ENCODE measurements at regions not wholly inside any gene's neighbourhood (a gene's known extent, or its start where the extent isn't known, plus 50 kb on each side); places are given as distances from the start of the nearest gene placed in this dataset.

DNA sequence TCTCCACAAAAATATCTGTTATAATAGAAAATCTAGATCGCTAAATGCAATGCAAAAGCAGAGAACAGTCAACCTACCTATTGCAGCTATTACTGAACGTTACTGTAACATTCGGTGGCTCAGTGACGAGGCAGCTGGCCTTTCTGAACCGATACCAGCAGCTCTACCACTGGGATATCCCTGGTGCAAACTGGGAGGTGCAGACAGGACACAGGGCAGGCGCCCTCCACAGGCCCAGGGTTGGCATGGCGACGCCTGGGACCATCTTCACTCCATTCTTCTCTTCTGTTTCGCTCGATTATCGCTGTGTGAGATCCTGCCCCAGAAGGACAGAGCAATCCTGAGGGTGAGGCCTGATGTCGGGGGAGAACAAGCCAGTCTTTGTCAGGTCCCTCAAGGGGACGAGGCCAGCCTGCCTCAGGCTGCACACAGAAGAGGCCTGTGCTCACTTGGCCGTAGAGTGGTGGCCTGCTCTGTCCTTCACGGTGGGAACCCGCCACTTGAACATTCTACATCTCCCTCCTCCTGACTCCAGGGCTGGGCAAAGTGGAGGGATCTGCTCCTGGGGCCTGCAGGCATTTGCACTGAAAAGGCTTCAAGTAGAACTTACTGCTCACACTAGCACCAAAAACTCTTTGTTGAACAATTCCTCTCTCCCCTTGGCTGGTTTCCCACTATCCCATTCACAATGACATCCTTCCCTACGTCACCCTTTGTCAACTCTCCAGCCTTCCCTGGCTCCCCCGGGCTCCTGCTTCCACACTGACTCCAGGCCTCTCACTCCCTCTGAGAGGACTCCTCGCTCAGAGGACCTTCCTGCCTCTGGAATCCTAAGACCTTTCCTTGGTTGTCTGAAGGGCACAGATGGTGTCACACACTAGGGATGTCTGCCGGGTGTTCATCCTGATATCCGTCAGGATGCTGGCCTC, 49.7 kb downstream of the CYRIA start:
- no peak for DNase-seq

DNA sequence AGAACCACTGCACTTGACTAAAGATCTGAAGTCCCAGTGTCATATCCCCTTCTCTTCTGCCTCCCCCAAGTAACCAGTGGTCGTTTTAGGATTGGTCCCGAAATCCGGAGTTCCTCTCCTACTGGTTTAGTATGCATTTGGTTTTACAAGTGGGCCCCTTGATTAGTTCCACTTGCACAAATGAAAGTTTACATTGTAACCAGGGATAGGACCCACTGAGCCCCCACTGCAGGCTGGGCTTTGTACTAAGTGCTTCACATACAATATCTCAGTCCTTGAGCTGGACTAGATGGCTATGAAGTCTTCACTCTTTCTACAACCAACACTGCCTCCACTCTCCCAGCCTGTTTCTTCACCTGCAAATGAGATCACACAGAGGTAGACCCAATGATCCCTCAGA, 50.4 kb downstream of the CYRIA start:
- DNase-seq = no peak

DNA sequence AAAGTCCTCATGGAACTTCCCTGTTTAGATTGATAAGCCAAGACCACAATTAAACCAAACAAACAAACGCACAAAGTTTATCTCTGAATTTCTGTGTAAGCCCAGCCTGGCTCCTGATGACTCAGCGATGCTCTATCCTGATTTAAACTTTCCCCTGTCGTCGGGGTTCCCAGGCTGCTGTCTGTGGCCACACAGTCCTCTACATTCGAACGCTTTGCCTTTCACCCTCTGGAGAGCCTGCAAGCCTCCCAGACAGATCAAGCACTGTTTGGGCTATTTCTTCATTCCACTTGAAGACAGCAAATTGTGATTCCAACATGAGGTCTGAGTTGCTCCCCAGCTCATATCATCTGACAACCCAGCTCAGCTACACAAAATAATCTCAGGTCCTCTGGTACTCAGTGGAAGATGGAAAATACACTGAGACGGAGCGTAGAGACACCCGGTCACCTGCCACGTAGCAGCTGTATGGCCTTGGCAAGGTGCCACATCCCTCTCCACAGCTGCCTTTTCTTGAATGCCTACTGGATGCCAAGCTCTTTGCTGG, 51.2 kb downstream of the CYRIA start:
- DNase-seq = no peak

DNA sequence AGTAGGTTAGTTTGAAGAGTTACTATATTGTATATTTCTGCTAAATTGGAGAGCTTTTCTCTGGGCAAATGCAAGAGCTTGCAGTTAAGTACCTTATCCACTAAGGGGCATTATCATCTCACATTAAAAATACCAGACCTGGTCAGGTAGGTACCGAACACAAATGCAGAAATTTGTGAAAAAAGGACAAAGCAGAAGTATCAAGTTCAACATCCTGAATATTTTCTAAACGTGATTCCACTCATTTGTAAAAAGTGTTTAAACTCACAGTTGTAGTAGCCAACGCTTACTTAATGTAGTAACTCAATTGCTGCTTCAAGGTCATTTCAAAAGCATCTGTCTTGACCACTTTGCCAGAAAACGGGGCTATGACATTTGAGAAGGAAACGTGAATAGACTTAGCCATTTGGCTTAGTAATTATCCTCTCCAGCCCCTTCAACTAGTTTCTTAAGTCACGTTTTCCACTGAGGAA, 52.1 kb downstream of the CYRIA start:
- no peak for DNase-seq

DNA sequence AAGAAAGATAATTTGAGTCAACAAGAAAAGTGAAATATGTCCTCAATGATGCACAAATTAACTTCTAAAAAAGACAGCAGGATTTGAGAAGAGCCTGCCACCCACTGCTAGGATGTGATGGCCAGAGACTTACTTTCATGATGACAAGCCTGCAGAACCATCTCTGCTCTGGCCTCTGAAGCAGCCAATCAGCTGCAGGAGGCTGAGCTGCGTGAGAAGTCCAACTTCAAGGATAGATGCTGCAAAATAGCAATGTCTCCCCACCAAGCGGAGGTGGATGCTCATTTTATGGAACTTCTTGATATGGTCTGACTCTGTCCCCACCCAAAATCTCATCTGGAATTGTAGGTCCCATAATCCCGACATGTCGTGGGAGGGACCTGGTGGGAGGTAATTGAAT, 53.1 kb downstream of the CYRIA start:
- DNase-seq = no peak

DNA sequence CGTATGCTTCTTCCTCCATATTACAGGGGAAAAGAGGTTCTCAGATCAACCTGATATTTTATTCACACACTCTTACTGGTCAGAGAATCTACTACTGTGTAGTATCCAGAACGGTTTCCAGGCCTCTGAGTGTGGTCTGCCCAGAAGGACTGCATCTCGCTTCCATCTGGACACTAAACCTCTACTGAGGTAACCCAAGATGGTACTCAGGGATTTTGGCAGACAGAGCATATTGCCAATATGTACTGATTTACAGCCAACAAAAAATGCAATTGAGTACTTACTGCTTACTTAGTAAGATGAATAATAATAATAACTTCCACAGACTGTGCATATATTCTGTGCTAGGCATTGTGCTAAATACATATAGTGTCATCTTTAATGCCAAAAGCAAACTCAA, 55.8 kb downstream of the CYRIA start:
- no peak for DNase-seq

DNA sequence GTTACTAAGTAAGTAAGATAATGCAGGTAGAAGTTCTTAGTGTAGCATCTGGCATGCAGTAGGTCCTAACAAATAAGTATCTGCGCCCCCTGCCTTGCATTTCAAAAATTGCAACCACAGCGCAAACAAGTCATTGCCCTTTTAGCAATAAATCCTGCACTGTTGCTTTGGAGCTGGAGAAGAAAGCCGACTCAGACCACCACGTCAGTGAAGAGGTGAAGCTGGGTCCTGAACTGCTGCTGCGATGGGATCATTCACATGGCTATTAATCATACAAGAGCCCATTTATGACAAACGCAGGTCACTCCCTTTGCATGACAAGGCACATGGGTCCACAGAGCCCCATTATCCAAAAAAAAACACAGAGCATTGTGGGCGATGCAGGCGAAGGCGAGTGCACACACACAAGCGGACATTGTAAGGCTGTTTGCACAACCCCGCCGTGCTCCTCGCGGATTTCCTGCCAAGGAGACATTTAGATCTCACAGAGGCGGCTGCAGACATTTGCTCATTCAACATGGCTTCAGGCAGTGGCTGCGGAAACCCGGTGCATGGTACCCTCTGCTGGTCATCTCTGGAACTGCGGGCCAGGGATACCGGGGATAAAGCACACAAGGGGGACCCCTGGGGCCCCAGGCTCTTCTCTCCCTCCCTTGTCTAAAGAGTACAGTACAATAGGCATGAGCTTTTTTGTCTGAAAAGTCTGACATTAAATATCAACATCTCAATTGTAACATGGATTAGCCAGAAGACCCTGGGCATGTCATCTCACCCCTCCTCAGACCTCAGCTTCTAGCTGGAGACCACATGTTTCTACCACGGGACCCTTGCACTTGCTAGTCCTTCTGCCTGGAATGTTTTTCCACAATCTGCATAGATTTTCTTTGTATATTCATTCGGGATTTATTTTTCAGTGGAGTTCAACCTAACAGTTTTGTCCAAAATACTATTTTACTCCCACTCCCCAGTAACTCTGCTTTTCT, 56.7 kb downstream of the CYRIA start:
- DNase-seq = peak; percentile 87

DNA sequence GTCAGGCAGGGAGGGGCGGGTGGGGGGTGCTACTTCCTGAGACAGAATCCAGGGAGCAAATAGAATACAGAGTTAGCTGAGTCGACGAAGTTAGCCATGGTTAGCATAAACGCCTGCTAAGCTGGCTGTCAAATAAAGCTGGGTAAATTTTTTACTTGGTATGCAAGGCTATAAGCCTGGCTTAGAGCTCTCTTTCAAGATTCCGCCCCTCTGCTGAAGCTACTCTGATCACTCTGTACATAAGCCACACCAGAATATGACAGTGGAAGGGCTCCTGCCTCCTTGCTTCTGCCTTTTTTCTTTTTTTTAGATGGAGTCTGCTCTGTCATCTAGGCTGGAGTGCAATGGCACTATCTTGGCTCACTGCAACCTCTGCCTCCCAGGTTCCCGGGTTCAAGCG, 58.3 kb downstream of the CYRIA start:
- DNase-seq = no peak

DNA sequence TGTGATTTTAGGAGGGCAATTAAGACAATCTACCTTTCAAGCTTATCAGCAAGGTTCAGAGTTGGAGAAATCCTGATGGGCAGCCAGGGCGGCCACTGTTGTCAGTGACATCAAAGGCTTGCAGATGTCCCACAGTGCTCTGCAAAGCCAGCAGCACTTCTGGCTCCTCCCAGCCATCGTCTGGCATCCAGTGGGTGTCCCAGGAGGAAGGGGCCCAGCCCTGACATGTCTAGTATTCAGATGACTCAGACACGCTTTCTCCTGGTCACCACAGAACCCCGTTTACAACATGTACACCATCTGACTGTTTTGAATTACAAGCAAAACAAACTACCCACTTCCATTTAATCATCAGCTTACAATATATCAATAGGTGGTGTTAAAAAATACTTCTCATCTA, 61.4 kb downstream of the CYRIA start:
- no peak for DNase-seq

DNA sequence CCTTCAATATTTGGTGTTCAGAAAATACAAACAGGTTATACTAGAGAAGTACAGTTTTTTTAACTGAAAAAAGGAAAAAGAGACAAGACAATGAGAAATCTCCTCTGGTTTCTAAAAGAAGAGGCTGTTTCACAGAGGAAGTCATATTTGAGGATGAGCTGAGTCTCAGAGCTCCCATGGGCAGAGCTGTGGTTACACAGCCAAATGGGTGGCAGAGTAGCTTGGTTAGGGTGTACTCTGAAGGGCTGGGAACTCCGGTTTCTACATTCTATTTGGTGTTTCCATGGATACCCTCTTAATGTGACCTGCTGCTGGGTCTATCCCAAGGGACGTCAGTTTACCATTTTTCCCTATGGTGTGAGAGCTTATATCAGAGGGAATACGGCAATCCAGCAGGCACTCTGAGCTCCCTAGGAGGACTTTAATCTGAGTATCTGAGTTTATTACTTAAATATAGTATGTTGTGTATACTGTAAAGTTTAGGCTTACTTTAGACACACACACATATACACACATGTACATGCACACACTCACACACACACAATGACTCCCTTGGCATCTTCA, 74.2 kb downstream of the CYRIA start:
- no peak for DNase-seq

DNA sequence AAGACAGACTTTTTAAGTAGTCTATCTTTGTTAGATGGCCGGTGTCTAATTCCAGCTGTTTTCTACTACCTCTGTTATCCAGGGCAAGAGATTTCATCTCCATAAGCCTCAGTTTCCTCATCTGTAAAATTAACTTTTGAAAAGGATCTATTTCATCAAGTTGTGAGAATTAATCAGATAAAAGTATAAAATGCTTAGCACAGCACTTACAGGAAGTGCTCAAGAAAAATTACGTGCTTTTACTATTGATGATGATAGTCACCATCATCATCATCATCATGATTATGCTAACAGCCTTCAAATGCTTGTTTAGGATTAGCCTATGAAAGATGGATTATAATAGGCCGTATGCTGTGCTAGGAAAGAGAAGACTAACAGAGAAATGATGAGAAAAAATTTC, 76.2 kb downstream of the CYRIA start:
- no peak for DNase-seq

DNA sequence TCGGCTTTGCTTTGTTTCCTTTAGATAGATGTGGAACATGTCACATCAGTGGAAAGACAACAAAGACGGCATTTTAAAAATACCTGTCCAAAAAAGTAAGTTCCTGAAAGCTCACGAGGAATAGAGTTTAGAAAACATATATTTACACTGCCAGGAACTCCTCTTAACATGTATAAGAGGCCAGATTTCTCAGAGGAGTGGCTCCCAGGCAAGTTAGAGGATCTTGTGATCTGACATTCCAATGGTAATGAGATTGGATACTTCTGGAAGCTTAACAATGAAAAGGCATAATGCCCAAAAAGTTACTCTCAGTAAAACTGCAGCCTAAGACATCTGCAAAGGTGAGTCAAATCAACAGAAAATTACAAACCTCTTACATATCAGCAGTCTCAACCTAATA, 77.1 kb downstream of the CYRIA start:
- DNase-seq = no peak

DNA sequence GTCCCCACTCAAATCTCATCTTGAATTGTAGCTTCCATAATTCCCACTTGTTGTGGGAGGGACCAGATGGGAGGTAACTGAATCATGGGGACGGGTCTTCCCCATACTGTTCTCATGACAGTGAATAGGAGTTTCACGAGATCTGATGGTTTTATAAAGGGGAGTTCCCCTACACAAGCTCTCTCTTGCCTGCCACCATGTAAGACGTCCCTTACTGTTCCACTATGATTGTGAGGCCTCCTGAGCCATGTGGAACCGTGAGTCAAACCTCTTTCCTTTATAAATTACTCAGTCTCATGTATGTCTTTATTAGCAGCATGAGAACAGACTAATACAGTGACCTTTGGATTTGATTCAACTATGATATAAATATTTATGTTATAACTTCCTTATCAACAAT, 78.0 kb downstream of the CYRIA start:
- no peak for DNase-seq

DNA sequence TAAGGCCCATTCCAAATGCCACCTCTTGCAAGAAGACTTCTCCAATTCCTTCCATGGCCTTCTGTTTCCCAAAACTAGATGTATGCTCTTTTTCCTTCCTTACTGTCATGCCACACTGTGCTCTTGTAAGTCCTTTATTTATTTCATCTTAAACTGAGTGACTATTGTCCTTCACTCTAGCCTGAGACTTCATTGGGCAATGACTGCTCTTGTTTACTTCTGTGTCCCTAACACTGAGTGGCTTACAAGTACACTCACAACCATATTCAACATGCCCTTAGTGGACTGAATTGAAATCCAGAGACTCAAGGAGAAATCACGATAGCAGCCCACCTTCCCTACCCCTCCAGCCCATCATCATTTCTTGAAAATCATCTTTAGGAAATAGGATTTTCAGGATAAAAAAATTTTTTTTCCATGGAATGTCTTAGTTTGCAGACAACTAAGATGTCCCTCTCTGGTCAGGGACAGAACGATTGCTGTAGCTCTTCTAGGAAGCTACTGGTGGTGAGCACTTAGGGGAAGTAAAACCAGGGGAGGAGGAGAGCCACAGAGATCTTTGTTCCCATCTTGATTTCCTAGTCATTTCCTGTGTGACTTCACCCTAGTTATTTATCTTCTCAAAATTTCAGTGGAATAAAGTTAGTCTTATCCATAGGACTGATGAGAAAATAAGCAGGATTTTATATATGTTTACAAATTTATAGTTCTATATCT, 80.7 kb downstream of the CYRIA start:
- no peak for DNase-seq

DNA sequence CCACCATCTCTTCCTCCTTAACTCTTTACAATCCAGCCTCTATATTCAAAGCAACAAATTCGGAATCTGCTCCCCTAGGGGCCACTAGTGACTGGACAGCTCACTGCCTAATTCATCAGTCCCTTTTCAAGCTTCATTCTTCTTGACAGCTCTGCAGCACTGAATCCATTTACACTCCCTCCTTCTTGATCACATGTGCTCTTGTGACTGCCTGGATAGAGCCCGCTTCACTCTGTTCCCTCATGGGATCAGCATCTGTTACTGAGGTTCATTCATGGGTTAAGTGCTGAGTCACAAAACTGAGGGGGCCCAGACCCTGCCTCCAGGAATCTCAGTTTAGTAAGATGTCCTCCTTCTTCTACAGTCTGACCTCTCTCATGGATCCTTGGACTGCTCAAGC, 81.5 kb downstream of the CYRIA start:
- DNase-seq = no peak

DNA sequence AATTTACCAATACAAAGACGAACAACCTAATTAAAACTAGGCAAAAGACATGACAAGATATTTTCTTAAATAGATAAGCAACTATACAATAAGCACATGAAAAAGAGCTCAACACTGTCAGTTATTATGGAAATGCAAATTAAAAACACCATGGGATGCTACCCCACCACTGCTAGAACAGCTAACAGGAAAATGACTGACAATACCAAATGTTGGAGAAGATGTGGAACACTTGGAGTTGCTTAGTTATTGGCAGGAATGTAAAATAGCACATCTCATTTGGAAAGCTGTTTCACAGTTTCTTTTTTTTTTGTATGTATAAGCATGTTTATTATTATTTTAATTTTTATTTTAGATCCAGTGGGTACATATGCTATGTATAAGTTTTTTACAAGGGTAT, 84.4 kb downstream of the CYRIA start:
- DNase-seq = no peak

DNA sequence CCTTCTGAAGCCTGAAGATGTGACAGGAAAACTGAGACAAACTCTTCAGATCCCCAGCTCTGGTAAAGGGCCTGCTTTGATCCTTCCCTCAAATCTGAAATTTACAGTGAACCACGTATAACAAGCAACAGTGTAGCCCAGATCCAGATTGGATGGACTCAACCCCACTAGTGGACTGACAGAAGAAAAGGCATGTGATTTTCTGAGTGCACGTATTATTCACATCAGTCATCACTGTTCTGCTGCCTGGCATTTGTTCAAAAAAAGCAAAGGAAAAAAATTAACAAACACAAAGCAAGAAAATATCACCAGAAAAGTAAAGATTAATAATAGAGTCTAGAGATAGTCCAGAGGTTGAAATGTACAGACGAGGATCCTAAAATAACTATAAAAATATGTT, 87.6 kb downstream of the CYRIA start:
- DNase-seq = no peak

DNA sequence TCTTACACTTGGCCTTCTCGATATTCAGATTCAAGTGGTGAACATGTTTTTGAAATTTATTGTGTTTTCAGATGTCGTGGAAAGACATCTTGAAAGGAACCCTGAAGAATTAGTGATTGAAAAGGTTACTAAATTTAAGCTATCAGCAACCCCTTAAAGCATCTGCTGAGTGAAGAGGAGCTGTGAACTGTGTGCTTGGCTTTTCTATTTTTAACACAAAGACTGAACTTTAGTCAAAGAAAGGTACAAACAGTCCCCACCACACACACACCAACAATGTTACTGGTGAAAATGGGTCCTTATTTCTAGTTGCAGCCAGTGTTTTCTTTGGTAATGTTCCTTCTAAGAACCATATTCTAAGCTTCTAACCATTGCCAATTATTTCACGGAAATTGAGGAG, 95.1 kb downstream of the CYRIA start:
- no peak for DNase-seq

DNA sequence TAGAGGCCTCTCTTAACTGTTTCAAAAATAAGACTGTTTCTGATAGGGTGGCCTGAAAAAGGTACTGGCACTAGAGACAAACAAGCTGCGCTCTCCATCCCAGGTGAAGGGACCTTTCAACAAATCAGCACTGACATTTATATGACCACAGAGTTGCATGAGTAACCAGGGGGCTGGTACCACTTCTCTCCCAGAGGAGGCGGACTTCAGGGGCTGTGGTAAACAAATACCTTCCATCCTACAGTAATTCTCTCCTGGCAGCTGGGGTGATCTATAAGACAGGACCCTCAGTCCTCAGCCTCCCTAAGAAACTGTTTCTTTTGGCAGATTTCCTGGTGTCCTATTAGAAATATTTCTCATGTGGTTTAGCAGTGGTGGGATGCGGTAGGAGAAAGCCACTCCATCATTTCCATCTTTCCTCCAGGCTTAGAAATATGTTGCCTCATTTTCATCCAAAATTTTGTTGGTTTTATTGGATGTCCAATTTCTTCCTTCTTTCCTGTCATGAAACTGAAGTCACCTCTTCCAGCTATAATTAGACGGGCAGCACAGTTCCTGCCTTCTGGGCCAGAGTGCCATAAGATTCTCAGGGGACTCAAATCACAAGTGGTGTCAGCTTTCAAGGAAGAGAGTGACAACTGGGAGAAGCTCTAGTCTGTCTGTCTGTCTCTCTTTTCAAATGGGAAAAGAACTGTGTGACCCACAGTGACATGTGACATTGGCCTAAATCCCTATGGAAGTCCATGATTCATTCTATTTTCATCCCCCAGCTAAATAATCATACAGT, 96.4 kb downstream of the CYRIA start:
- no peak for DNase-seq

DNA sequence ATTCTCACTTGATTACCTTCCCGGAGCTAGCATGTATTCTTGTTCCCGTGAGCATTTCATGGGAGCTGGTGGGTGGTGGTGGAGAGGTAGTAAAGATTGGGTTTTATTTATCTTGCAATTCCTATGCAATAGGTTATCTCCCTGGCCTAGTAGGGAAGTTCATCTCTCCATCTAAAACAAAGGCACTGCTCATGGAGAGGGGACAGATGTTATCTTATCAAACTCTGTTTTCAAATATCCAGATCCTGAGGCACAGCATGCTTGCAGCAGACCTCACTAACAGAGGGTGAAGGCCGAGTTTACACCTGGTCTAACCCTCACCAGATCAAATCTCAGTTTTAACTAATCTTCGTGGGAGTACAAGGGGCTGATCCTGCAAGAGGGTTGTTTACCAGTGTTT, 98.9 kb downstream of the CYRIA start:
- DNase-seq = no peak

DNA sequence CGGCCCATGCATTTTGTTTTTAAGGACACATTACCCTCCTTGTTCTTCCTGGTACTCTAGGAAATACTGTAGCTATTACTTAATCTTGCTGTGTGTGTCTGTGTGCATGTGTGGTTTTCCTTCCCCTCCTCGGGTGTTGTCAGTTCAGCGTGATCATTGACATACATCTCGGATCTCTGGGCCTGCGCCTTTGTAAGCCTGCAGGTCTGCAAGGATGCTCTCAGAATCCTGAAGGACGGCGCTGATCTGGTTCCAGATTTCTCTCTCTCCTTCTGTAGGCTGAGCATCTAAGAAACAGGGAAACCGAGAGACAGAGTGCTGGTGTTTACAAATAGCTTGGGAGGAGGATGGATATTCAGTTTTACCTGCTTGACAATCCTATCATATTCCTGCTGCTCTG, 100.2 kb downstream of the CYRIA start:
- no peak for DNase-seq

DNA sequence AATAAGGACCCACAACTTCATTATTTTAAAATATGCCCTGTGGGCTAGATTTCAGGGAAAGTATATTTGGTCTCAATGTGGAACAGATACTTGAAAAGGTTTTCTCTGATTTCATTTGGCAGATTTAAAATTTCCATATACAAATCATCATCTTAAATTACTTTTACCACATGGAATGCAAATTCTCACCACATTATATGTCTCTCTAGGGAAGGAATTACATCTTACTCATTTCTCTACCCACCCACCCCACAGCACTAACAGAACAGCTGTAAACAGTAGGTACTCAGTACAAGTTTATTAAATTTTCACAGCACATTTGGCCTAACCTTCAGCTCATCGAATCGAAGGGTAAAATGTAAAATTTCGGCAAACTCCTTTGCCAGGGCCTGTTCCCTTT, 104.0 kb downstream of the CYRIA start:
- DNase-seq = no peak

Measured in activated T-cell treated with anti-CD3 and anti-CD28 coated beads, Interleukin-2, amount 50 U/mL, for 1 hour (primary cell).